Neutrophil (primary cell): ENCODE measurements at regions not wholly inside any gene's neighbourhood (a gene's known extent, or its start where the extent isn't known, plus 50 kb on each side); places are given as distances from the start of the nearest gene placed in this dataset.

Experiments used
- H3K27ac ChIP-seq: fragments of 200-600 bp; sonication (generic); 2 replicates; pipeline ENCODE4 v1.5.1; 2016; ENCODE audit warnings: mild to moderate bottlenecking, moderate library complexity
- H3K27me3 ChIP-seq: fragments of 200-600 bp; sonication (generic); 2 replicates; pipeline ENCODE4 v1.6.0; 2016; ENCODE audit warnings: mild to moderate bottlenecking
- H3K36me3 ChIP-seq: fragments of 200-600 bp; sonication (generic); 2 replicates; pipeline ENCODE4 v1.5.1; 2017
- H3K4me1 ChIP-seq, 2 experiments: fragments of 200-600 bp in 1 of 2; sonication (generic) in 1 of 2; 1 replicate in 1 of 2; 2 replicates in 1 of 2; pipeline versions ENCODE4 v1.5.1 to v1.6.1; 2013 to 2016; ENCODE audit warnings: low read depth in 1 of 2, low read length in 1 of 2, mild to moderate bottlenecking in 1 of 2, moderate library complexity in 1 of 2; ENCODE audit not compliant: control insufficient read depth in 1 of 2, insufficient read depth in 1 of 2
- H3K4me3 ChIP-seq, 2 experiments: fragments of 200-600 bp in 1 of 2; sonication (generic) in 1 of 2; 1 replicate in 1 of 2; 2 replicates in 1 of 2; pipeline ENCODE4 v1.5.1; 2013 to 2016; ENCODE audit warnings: low read depth in 1 of 2, low read length in 1 of 2, mild to moderate bottlenecking in 1 of 2, moderate library complexity in 1 of 2
- H3K9me3 ChIP-seq: fragments of 200-600 bp; sonication (generic); 2 replicates; pipeline ENCODE4 v1.5.1; 2016
- CTCF ChIP-seq: fragments of 200-600 bp; sonication (generic); IDR thresholded peaks from 2 replicates; pipeline ENCODE4 v1.5.1; 2016; ENCODE audit warnings: antibody characterized with exemption

GRCh38 chr4:129453524-129454200 lies 357.7 kb downstream of the C4orf33 start:
- Histone ChIP-seq H3K27ac (no peak overlapping the region), H3K4me1 (no peaks in the 10 kb centered on the region), H3K4me3 (no peak overlapping the region), H3K27me3 (no peaks in the 10 kb centered on the region), H3K9me3 (no peaks in the 10 kb centered on the region), H3K36me3 (no peaks in the 10 kb centered on the region)
- no peak for TF ChIP-seq CTCF

GRCh38 chr4:129455482-129455881 lies 359.5 kb downstream of the C4orf33 start:
- Histone ChIP-seq H3K4me1 (no peaks in the 10 kb centered on the region), H3K36me3 (no peaks in the 10 kb centered on the region), H3K27me3 (no peaks in the 10 kb centered on the region), H3K9me3 (no peaks in the 10 kb centered on the region), H3K27ac (no peak overlapping the region), H3K4me3 (no peak overlapping the region)
- no peak for TF ChIP-seq CTCF

- Histone ChIP-seq H3K4me3 (no peak overlapping the region), H3K4me1 (no peaks in the 10 kb centered on the region), H3K27ac (no peak overlapping the region), H3K9me3 (no peaks in the 10 kb centered on the region), H3K27me3 (no peaks in the 10 kb centered on the region), H3K36me3 (no peaks in the 10 kb centered on the region)
- no peak for TF ChIP-seq CTCF
Measured at GRCh38 chr4:129468624-129469023, 372.7 kb downstream of the C4orf33 start.

GRCh38 chr4:129474698-129475097 lies 378.7 kb downstream of the C4orf33 start:
- Histone ChIP-seq H3K36me3 (no peaks in the 10 kb centered on the region), H3K27me3 (no peaks in the 10 kb centered on the region), H3K4me3 (no peak overlapping the region), H3K4me1 (no peaks in the 10 kb centered on the region), H3K27ac (no peak overlapping the region), H3K9me3 (no peaks in the 10 kb centered on the region)
- TF ChIP-seq CTCF = no peak

GRCh38 chr4:129481107-129481506 lies 385.2 kb downstream of the C4orf33 start:
- Histone ChIP-seq H3K9me3 (no peaks in the 10 kb centered on the region), H3K4me3 (no peak overlapping the region), H3K27ac (no peak overlapping the region), H3K27me3 (no peaks in the 10 kb centered on the region), H3K36me3 (no peaks in the 10 kb centered on the region), H3K4me1 (no peaks in the 10 kb centered on the region)
- TF ChIP-seq CTCF = no peak
